H7 (cell line): ENCODE measurements at regions not wholly inside any gene's neighbourhood (a gene's known extent, or its start where the extent isn't known, plus 50 kb on each side); places are given as distances from the start of the nearest gene placed in this dataset.

Experiments
- DNase-seq: peaks from one replicate; pipeline ENCODE4 v3.0.0; 2012
- H3K27me3 ChIP-seq: 2 replicates; pipeline ENCODE4 v1.6.0; 2011; ENCODE audit warnings: mild to moderate bottlenecking, low read length; ENCODE audit not compliant: control insufficient read depth, insufficient read depth
- H3K36me3 ChIP-seq: replicated peaks from 2 replicates; pipeline ENCODE4 v1.5.1; 2011; ENCODE audit warnings: low read length; ENCODE audit not compliant: control insufficient read depth, insufficient read depth
- H3K4me3 ChIP-seq: 2 replicates; pipeline ENCODE4 v1.5.1; 2011; ENCODE audit warnings: low read depth, mild to moderate bottlenecking, control low read depth, low read length, moderate library complexity; ENCODE audit not compliant: insufficient read depth

DNA sequence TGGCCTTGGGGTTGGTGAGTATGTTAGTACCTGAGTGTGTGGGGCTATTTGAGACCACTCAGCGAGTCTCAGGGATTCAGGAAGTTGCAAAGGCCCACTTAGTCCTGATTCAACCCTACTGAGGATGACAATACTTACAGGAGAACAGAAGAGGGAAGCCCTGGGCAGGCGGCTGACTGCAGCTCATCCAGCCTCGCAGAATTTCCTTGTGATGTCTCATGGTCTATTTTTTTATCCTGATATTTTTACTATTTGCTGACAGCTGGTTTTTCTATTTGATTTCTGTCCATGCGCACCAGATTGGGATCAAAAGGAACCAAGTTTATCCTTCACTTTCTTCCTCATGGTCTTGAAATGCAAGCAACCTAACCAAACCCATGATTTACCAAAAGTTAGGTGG lies 201.8 kb upstream of the LNX1 start:
- Histone ChIP-seq H3K36me3 (no peaks in the 10 kb centered on the region), H3K4me3 (no peak overlapping the region), H3K27me3 (no peaks in the 10 kb centered on the region; the same call in 1 of the 2 replicates)
- DNase-seq: no peak

DNA sequence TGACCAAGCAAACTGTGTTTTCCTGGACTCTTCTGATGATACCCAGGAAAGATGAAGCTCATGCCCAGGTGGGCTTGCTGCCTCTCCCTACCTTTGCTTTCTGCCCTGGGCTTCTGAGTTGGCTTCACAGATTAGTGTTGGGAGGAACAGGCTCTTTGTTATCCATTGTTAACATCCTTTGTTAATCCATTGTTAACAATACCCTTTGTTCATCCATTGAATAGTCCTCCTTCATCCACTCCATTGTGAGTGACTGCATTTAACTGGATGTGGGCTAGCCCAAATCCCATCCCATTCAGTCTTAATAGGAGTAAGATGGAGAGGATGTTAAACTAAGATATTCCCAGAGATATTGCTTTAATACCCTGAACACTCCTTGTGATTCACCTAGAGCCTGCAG lies 199.0 kb upstream of the LNX1 start:
- H3K4me3 ChIP-seq: no peak overlapping the region
- H3K36me3 ChIP-seq: no peaks in the 10 kb centered on the region
- no peaks in the 10 kb centered on the region; the same call in 1 of the 2 replicates for H3K27me3 ChIP-seq
- DNase-seq: no peak

DNA sequence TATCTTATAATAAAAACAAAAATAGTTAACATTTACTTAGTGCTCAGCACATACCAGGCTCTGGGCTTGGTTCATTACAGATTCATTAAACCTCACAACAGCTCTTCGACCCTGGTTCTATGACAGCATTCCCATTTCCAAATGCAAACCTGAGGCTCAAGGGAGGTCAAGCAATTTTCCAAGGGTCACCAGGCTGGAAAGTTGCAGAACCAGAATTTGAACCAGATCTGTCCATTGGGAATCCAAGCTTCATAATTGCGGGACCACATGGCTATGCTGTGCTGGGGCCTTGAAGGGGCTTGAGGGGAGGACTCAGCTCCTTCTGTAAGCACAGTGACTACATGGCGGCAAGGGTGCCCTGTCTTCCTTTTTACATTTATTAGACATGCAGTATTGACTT lies 197.3 kb upstream of the LNX1 start:
- DNase-seq: no peak
- Histone ChIP-seq H3K27me3 (no peaks in the 10 kb centered on the region; the same call in 1 of the 2 replicates), H3K4me3 (no peak overlapping the region), H3K36me3 (no peaks in the 10 kb centered on the region)

DNA sequence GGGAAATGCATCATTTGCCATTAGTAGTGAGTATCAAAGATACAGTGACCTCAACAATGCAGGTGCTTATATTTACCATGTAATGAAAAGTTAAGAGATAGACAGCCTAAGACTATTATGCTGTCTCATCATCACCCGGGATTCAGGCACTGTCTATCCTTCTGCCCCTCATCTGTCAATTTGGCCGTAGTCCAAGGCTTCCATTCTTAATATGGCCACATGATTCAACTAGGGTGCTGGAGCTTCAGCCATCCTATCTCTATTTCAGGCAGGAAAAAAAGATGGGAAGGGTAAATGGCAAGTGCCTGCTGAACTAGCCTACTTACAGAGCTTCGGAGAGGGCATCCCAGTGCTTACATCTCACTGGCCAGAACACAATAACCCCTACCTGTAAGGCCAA lies 196.7 kb upstream of the LNX1 start:
- Histone ChIP-seq H3K36me3 (no peaks in the 10 kb centered on the region), H3K4me3 (no peak overlapping the region), H3K27me3 (no peaks in the 10 kb centered on the region; the same call in 1 of the 2 replicates)
- no peak for DNase-seq

DNA sequence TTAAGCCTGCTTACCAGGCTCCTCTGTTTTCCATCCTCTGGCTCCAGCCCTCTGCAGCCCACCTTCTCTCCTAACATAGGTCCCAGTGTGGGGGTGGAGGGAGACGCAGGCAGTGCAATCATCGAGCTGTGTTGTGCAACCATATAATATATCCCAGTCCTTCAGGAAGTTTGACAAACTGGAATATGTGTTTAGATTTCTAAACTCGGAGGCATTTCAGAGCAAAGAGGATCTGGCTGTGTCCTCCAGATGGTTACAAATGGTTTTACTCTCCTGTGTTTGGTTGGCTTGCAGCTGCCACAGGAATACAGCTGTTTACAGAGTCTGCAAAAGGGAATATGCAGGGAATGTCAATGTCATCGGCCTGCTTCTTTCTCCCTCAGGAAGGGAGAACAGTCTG lies 195.3 kb upstream of the LNX1 start:
- Histone ChIP-seq H3K27me3 (no peaks in the 10 kb centered on the region; the same call in 1 of the 2 replicates), H3K4me3 (no peak overlapping the region), H3K36me3 (no peaks in the 10 kb centered on the region)
- DNase-seq: no peak

- Histone ChIP-seq H3K4me3 (no peak overlapping the region), H3K27me3 (no peaks in the 10 kb centered on the region; the same call in 1 of the 2 replicates), H3K36me3 (no peaks in the 10 kb centered on the region)
- DNase-seq: no peak
These were observed 194.7 kb upstream of the LNX1 start for GRCh38 chr4:53785996-53786395.

- H3K4me3 ChIP-seq: no peak overlapping the region
- DNase-seq: no peak
- no peaks in the 10 kb centered on the region for H3K36me3 ChIP-seq
- no peaks in the 10 kb centered on the region for H3K27me3 ChIP-seq
These were observed 192.8 kb upstream of the LNX1 start for GRCh38 chr4:53784112-53784511.

- Histone ChIP-seq H3K4me3 (no peak overlapping the region), H3K36me3 (no peaks in the 10 kb centered on the region), H3K27me3 (no peaks in the 10 kb centered on the region)
- no peak for DNase-seq
These were observed 192.0 kb upstream of the LNX1 start for GRCh38 chr4:53783208-53783859.

DNA sequence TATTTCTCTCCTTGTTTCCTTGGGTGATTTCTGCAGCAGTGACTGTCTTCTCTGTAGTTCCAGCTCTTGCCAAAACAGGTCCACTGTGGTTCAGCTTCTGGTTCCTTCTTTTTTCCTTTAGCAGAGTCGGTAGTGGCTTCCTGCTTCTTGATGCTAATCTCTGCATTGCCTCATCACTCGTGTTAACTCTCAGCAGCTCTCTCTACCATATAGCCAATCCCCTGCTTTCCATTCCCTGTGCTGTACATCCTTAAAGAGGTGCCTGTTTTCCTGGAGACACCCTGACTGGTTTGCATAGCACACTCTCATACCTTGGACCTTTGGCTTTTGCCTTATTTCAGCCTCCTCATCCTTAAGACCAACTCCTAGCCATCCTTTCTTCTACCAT lies 191.2 kb upstream of the LNX1 start:
- Histone ChIP-seq H3K36me3 (no peaks in the 10 kb centered on the region), H3K27me3 (no peaks in the 10 kb centered on the region), H3K4me3 (no peak overlapping the region)
- DNase-seq: no peak

GRCh38 chr4:53781629-53782457 lies 190.6 kb upstream of the LNX1 start:
- H3K36me3 ChIP-seq: no peaks in the 10 kb centered on the region
- H3K27me3 ChIP-seq: no peaks in the 10 kb centered on the region
- no peak overlapping the region for H3K4me3 ChIP-seq
- DNase-seq: no peak

DNA sequence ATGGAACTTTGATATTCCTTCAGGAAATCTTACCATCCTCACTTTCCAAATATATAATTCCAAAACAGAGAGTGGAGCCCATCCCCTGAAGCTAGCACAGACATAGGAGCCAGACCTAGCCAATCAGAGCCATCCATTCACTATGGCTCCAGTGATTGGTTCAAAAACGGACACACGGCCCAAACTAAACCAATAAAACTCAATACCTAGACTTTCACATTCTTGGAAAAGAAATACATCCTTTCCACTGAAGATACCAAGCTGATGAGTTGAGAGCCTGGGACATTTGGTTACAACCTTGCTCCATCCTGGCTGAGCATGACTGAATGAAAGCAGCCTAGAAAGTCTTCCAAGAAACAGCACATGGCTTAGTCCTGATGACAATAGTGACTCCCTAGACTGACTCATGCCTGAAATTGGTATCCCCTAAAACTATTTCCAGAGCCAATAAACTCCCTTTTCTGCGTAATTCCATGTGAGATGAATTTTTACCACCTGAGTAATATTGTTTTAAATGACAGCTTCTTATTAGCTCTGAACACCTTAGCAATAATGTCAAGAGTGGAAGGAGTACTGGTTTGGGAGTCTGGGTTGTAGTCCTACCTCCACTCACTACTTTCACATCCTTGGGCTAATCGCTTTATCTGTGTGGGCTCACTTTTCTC lies 189.6 kb upstream of the LNX1 start:
- Histone ChIP-seq H3K36me3 (no peaks in the 10 kb centered on the region), H3K4me3 (no peak overlapping the region), H3K27me3 (no peaks in the 10 kb centered on the region)
- DNase-seq: no peak

GRCh38 chr4:53779025-53779424 lies 187.7 kb upstream of the LNX1 start:
- DNase-seq: no peak
- H3K4me3 ChIP-seq: no peak overlapping the region
- no peaks in the 10 kb centered on the region for H3K36me3 ChIP-seq
- no peaks in the 10 kb centered on the region for H3K27me3 ChIP-seq

GRCh38 chr4:53778155-53778554 lies 186.9 kb upstream of the LNX1 start:
- DNase-seq: no peak
- Histone ChIP-seq H3K36me3 (no peaks in the 10 kb centered on the region), H3K27me3 (no peaks in the 10 kb centered on the region), H3K4me3 (no peak overlapping the region)

DNA sequence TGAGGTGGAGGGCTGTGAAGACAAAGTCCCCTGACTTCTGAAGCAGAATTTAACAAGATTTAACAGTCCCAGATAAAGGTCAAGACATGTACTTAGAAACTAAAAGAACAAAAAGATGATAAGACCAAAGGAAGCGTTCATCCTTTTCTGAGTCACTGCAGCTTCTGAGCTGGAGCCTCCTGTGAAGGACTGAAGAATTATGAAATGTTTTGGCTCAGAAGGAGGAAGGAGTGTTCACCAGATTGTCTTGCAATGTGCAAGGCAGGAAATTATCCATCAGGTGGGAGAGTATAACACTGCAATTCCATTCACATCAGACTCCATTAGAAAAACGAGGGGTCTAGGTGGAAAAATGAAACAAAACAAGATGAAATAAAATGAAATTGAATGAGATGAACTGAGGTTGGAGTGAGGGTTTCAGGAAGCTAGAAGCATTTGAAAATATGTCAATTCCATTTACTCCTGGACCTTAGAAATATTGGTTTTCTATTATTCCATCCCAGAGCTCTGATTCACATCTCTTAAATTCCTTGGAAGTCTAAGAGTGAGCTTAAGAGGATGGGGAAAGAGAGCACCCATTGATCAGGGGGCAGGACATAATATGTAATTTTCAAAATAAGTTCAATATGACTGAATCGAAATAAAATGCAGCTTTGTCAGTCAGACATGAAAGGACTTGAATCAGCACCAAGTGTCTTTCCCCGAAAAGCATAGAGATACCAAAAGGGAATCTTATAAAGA lies 186.1 kb upstream of the LNX1 start:
- Histone ChIP-seq H3K4me3 (no peak overlapping the region), H3K36me3 (no peaks in the 10 kb centered on the region), H3K27me3 (no peaks in the 10 kb centered on the region)
- no peak for DNase-seq
